ENCODE measurements at regions not wholly inside any gene's neighbourhood (a gene's known extent, or its start where the extent isn't known, plus 50 kb on each side); places are given as distances from the start of the nearest gene placed in this dataset.

DNA sequence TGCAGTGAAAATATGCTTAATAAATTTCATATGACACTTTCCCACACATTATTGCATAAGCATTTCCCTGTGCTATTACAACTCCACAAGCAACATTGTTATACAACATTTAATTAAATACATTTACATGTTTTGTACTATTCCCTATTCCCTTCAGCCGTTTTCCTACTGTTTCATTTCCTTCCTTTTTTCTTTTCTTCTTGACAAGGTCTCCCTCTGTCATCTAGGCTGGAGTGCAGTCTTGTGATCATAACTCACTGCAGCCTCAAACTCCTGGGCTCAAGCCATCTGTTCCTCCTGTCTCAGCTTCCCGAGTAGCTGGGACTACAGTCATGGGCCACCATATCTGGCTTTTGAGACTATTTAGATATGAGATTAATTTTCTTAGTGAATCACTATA, 254.7 kb downstream of the NFKBIZ start:
- Histone ChIP-seq H3K27ac (no peak overlapping the region), H3K9me3 (no peaks in the 10 kb centered on the region), H3K27me3 (no peaks in the 10 kb centered on the region), H3K4me1 (peaks cover 6 to 14% of the 10 kb centered on the region in 2 donors), H3K4me3 (no peak overlapping the region), H3K36me3 (no peaks in the 10 kb centered on the region)
- intact Hi-C loops (cut with DNase I; ENCODE audit: low total_unique reads) = no loop called here
- ATAC-seq (peak; percentile 79), DNase-seq (peak in 1 of 2 donors; percentile 39)
- in situ Hi-C loops (cut with MboI; ENCODE audit: low sequenced_read_pairs in 4 of 4) = no loop called here
- no peak for TF ChIP-seq POLR2A (IDR thresholded peaks at IDR 0.05)
- TF ChIP-seq, protein P1, sequence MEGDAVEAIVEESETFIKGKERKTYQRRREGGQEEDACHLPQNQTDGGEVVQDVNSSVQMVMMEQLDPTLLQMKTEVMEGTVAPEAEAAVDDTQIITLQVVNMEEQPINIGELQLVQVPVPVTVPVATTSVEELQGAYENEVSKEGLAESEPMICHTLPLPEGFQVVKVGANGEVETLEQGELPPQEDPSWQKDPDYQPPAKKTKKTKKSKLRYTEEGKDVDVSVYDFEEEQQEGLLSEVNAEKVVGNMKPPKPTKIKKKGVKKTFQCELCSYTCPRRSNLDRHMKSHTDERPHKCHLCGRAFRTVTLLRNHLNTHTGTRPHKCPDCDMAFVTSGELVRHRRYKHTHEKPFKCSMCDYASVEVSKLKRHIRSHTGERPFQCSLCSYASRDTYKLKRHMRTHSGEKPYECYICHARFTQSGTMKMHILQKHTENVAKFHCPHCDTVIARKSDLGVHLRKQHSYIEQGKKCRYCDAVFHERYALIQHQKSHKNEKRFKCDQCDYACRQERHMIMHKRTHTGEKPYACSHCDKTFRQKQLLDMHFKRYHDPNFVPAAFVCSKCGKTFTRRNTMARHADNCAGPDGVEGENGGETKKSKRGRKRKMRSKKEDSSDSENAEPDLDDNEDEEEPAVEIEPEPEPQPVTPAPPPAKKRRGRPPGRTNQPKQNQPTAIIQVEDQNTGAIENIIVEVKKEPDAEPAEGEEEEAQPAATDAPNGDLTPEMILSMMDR (IDR thresholded peaks at IDR 0.05 in 4 of 5, conservative IDR thresholded peaks at IDR 0.05 in 1 of 5) = no peak

DNA sequence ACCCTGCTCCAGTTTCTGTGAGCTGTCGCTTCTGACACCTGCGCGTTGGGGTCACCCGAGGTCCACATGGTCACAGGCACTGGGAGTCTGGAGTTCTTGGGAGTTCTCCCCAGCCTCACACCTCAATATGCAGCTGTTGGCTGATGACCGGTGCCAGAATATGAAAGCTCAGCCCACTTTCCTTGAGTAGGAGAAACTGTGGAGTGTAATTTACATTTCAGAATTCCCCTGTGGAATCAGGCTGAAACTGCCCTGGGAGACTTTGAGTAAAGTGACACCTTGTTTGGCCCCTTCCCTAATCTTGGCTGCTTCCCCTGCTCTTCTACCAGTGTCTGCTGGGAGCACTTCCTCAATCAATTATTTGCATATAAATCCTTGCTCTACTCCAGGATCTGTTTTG, 255.9 kb downstream of the NFKBIZ start:
- TF ChIP-seq, protein P1 (IDR thresholded peaks at IDR 0.05 in 4 of 5, conservative IDR thresholded peaks at IDR 0.05 in 1 of 5) = no peak
- no peak for TF ChIP-seq POLR2A (IDR thresholded peaks at IDR 0.05)
- DNase-seq = no peak
- Histone ChIP-seq H3K36me3 (no peaks in the 10 kb centered on the region), H3K4me1 (peaks cover 6 to 14% of the 10 kb centered on the region in 2 donors), H3K27me3 (no peaks in the 10 kb centered on the region), H3K4me3 (no peak overlapping the region), H3K9me3 (no peaks in the 10 kb centered on the region), H3K27ac (peak overlapping the region in 1 of 4 donors; percentile 15)
- in situ Hi-C loops (cut with MboI; ENCODE audit: low sequenced_read_pairs in 4 of 4) = no loop called here
- intact Hi-C loops (cut with DNase I; ENCODE audit: low total_unique reads) = no loop called here
- peak in 1 of 2 donors; percentile 36 for ATAC-seq

DNA sequence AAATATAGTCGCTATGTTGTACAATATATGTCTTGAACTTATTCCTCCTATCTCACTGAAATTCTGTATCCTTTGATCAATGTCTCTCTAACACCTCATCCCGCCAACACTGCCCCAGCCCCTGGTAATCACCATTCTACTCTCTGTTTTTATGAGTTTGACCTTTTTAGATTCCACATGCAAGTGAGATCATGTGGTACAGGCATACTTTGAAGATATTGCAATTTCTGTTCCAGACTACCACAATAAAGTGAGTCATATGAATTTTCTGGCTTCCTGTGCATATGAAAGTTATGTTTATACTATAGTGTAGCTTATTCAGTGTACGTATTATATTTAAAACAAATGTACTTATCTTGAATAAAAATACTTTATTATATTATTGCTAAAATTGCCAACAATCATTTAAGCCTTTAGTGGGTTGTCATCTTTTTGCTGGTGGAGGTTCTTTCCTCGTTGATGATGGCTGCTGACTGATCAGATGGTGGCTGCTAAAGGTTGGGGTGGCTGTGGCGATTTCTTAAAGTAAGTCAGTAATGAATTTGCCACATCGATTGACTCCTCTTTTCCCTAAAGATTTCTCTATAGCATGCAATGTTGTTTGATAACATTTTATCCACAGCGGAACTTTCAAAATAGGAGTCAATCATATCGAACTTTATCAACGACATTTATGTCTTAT, 257.2 kb downstream of the NFKBIZ start:
- Histone ChIP-seq H3K4me3 (no peak overlapping the region), H3K36me3 (no peaks in the 10 kb centered on the region), H3K27ac (no peak overlapping the region), H3K9me3 (no peaks in the 10 kb centered on the region), H3K4me1 (peaks cover 6 to 14% of the 10 kb centered on the region in 2 donors), H3K27me3 (no peaks in the 10 kb centered on the region)
- DNase-seq = no peak
- intact Hi-C loops (cut with DNase I; ENCODE audit: low total_unique reads) = no loop called here
- TF ChIP-seq POLR2A (IDR thresholded peaks at IDR 0.05) = no peak
- TF ChIP-seq, protein P1 (IDR thresholded peaks at IDR 0.05 in 4 of 5, conservative IDR thresholded peaks at IDR 0.05 in 1 of 5) = no peak
- in situ Hi-C loops (cut with MboI; ENCODE audit: low sequenced_read_pairs in 4 of 4) = no loop called here
- ATAC-seq = no peak

DNA sequence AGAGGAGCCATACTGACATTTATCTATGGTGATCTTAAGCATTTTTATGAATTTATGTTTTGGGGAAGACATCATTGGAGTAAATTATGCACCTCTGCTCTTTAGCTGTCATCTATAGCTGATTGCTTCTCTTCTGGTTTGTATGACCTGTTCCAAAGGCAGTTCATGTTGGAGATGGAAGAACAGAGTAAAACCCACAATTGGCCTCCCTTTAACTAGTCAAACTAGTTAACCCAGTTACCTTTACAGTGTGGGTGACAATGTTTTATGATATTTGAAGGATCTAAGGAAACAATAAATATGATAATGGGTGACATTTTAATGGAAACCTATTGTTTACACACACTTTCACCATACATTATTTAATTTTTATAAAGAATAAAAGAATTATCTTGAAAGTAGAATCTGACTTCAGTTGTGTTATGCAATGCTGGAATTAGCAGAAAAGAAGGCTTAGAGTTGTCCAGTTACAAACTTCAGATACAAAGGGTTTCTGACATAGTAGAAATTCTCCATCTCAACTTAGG, 263.5 kb downstream of the NFKBIZ start:
- H3K4me1 ChIP-seq = no peaks in the 10 kb centered on the region
- no peak for TF ChIP-seq POLR2A (IDR thresholded peaks at IDR 0.05)
- TF ChIP-seq, protein P1 (IDR thresholded peaks at IDR 0.05 in 4 of 5, conservative IDR thresholded peaks at IDR 0.05 in 1 of 5) = no peak
- H3K9me3 ChIP-seq = no peaks in the 10 kb centered on the region
- no peak for DNase-seq
- H3K36me3 ChIP-seq = no peaks in the 10 kb centered on the region
- no peak overlapping the region for H3K4me3 ChIP-seq
- in situ Hi-C loops (cut with MboI; ENCODE audit: low sequenced_read_pairs in 4 of 4) = no loop called here
- no peaks in the 10 kb centered on the region for H3K27me3 ChIP-seq
- intact Hi-C loops (cut with DNase I; ENCODE audit: low total_unique reads) = loop anchor here (10.0 kb wide), 1 partner anchor 92 kb away; no protein-coding TSS in a partner anchor
- ATAC-seq = no peak
- no peak overlapping the region for H3K27ac ChIP-seq

Measured in gastrocnemius medialis (tissue), 4 donors.